Muscle of back (tissue), 3 donors: ENCODE measurements at regions not wholly inside any gene's neighbourhood (a gene's known extent, or its start where the extent isn't known, plus 50 kb on each side); places are given as distances from the start of the nearest gene placed in this dataset.

Experiments used
- DNase-seq, 3 donors: peaks; one replicate each; pipeline versions ENCODE4 v3.0.0 to v3.0.0-alpha.2; 2013

DNA sequence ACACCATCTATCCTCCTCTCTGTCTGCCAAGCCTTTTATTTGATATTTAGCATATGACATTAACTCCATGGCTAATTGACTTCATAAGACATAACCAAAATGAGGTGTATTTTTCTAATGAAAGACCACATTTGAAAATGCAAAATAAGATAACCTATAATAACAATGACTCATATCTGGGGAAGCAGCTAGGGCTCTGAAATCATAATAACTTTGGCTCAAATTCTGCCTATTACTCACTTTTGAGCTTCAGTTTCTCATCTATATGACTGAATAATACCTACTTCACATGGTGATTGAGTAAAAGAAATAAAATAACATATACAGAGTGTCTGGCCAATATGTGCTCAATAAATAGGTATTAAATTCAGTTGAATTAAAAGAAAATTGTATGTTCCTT is 1419.8 kb upstream of the TENM4 start:
- peak in 2 of 3 donors; percentile 0 to 12 for DNase-seq

DNA sequence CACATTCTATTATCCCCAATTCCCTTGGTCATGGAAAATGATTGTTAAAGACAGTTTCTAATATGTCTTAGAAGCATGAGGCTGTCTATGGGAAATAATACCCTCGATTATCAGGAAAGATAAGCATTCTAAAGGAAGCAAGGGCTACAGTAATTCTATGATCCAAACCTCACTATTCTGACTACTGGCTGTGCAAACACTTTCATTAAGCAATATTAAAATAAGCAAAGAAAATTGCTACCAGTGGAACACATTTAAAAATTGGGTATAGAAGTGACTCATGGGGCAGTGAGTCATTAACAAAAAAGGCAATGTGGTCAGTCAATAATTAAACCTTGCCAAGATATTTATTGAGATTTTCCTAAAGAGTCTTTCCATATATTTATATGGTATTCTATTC is 1415.2 kb upstream of the TENM4 start:
- peak in 1 of 3 donors; percentile 7 for DNase-seq

DNA sequence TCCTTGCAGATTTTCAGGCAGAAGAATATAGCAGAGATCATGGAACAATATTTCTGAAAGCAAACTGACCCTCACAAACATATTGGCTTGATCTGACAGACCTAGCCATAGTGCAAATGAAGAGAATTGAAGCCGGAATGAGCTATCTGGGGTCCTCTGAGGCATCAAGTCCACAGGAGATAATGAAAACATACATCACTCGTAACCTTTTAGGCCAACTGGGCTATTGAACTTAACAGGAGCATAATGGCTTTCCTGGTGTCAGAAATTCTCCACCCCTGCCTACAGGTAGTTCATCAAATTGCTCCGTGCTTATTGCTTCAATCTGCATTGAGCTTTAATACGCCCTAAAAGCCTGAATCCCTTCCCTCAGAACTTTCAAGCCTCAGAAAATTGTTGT is 1414.6 kb upstream of the TENM4 start:
- DNase-seq: no peak

DNA sequence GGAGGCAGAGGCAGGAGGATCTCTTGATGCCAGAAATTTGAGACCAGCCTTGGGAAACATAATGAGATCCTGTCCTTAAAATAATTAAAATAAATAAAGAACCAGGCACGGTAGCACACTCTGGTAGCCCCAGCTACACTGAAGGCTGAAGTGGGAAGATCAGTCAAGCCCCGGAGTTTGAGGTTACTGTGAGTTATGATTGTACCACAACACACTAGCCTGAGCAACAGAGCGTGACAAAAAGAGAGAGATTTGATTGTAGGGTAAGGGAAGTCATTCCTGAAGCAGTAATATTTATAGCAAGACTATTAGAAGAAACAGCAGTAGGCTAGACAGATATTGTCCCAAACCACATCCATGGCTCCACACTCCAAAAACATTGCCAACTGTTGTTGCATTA is 1408.4 kb upstream of the TENM4 start:
- no peak for DNase-seq

DNA sequence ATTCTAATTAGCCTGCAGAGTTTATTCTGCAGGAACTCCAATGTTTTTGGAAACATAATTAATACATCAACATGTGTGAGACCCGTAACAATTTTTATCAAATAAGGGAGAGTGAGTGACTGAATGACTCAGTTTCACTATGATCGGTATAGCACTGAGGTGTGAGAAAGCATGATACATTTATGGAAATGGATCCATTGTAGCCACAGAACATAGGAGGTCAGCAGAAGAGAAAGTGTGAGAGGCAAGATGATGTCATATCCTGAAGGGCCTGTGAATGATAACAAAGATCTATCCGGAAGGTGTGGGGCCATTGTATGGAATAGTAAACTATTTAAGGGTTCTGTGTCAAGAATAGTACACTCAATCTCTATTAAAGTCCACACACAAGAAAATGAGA is 1406.1 kb upstream of the TENM4 start:
- DNase-seq: no peak

DNA sequence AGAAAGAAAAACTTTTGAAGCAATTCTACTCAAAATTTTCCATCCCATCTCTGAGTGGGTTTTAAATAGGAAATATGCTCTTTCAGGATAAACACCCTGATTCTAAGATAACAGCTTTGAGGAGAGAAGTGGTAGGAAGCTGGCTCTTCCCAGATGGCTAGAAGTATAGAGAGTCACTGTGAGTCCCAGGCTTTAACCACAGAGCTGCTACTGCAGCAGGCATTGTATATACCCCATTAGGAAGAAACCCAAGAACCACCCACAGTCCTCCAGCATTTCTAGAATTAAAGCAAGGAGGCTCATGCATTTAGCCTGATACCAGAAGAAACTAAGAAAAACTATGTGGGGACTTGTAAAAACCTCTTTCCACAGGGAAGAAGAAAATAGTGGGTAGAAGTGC is 1405.6 kb upstream of the TENM4 start:
- no peak for DNase-seq

DNA sequence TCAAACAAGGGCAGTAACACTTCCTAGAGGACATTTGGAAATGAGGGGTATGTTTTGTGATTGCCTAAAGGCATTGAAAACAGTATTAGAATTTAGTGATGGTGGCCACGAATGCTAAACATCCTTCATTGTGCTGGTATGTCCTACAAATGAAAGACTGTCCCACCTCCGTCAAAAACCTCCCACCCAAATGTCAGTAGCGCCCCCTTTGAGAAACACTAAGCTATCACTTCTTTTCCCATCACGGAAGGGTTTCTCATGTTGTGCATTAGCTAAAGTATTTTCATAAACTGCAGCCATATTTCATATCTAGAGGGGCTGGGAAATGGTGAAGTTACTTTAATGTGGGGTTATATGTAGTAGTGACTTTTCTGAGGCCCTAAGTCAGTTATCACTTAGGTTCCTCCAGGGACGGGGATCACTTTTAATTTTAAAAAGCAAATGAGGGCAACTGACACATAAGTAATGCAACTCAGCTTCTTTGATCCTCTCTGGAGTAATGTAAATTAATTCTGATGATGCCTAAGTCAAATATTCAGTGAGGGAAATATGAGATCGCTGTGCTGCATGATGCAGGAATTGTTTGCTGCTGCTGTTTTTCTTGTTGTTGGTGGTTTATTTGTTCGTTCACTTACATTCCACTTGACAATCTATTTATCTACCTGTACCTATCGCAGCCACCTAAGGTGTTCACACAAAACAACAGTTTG is 1403.4 kb upstream of the TENM4 start:
- no peak for DNase-seq

DNA sequence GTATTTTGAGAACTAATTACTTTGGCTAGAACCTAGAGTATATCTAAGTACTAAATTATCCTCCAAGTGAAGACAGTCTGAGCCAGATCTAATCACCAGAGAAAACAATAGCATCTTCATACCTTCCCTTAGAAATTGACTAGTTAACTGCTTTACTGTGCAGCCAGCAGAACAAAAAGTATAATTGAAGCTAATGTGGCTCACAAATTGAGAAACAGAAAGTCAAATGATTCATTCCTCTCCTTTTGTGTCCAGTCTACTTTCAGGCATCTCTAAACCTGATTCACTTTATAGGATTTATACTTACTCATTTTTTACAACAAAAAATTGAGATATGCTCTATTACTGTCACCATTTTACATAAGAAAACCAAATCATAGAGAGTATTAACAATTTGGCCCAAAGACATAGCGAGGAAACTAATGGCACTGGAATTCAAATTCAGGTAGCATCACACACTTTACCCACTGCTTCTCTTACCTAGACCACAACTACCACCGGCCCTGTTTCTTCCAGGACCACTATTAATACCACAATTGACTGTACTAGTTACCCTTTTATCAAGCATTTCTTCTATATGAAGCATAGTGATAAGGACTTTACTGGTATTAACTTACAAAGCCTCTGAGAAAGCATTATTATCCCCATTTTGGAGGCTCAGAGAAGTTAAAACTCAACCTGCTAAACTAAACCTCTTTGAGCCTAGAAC is 1402.6 kb upstream of the TENM4 start:
- DNase-seq: no peak

DNA sequence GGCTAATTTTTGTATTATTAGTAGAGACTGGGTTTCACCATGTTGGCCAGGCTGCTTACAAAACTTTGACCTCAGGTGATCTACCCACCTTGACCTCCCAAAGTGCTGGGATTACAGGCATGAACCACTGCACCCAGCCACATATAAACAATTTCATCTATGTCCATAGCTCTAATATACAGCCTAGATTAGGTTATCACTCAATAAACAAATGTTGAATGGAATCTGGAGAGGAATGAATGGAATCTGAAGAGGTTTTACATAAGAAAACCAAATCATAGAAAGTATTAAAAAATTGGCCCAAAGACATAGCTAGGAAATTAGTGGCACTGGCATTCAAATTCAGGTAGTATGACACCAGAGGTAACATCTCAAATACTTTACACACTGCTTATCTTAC is 1401.4 kb upstream of the TENM4 start:
- DNase-seq: no peak

DNA sequence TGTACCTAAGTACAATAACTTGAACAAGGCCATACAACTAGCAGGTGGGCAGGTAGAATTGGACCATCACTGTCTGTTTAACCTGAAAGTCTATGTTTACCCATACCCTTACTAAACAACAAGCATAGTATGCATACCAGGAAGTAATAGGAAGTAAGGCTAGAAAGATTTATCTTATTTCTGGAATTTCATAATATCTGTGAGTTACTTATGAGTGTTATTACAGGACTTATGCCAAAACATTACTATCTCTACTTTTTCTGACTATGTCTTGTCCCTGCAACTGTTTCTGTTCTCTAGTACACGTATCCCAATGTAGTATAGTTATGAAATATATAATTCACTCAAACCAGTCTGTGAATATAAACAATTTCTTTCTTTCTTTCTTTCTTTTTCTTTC is 1400.8 kb upstream of the TENM4 start:
- no peak for DNase-seq

DNA sequence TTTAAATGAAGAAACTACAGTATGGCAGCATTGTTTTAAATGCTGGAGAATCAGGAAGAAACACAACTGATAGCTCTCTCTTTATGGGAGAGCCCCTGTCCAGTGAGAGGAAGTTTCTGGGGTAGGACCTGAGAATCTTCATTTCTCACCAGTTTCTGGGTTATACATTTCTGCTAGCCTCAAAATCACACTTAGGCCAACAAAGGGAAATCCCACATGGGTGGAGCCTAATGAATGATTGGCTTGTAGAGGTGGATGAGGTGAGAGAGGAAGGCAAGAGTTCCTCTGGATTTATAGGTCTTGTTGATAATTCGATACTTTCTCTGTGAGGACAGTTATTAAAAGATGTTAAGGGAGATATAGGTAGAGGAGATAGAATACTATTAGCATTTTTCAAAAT is 1397.3 kb upstream of the TENM4 start:
- no peak for DNase-seq

DNA sequence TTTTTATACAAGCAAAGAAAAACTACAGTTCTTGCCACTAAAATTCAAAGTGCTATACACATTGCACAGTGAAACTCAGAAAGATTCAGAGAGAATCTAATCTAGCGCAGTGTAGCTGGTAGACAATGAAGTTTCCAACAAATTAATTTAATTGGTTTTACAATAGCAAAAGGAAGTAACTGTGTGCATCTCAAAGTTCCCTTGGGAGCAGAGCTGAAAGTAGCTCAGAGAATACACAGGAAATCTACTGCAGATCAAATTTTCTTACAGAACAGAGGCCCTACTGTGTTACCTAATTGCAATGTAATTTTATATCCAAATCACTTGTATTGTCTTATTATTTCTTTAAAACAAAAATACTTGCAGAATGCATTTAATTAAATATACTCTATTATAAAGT is 1396.2 kb upstream of the TENM4 start:
- DNase-seq: no peak

DNA sequence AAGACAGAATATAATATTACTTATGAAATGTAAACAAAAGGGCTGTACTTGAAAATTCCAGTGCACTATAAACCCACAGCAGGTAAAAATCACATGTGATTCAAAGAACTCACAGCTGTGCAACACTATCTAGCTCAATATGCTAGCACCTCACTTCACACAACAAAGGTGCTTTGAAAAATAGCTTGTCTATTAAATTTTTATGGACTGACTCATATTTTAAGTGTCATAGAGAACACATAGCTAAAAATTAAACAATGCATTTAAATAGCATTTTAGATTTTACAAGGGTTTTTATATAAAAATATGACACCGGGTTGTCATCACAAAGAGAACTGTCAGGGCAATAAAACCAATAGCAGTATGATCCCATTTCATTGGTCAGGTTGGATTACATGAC is 1390.5 kb upstream of the TENM4 start:
- DNase-seq: no peak

DNA sequence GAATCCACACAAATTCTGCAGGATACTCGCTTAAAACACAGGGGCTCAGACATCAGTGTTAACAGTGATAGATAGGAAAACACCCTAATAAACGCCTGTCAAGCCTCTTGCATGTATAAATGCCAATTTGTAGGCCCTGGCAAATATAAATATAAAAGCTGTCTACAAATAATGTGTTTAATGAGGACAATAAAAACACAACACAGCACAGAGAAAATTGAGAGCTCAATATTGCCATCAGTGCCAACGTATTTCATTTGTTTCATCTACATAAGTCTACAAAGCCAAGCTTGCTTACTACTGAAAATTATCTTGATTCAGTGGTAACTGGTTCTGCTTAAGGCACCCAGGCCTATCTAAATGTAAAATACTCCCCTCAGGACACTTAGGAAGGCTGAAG is 1387.0 kb upstream of the TENM4 start:
- DNase-seq: no peak

DNA sequence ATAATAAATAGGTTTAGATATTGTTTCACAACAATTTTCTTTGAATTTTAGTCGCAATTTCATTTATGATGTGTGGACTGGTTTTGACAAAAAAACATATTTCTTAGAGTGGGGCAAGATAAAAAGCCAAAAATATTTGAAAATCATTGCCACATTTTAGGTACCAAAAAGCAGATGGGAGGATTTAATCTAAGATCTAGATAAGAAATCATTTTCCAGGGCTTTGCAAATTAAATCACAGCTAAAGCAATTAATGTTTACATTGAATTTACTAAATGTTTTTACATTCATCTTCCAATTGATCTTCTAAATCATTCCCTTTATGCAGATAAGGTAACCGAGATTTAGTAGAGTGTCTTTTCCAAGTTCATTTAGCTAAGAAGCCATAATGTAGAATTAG is 1386.0 kb upstream of the TENM4 start:
- DNase-seq: no peak

DNA sequence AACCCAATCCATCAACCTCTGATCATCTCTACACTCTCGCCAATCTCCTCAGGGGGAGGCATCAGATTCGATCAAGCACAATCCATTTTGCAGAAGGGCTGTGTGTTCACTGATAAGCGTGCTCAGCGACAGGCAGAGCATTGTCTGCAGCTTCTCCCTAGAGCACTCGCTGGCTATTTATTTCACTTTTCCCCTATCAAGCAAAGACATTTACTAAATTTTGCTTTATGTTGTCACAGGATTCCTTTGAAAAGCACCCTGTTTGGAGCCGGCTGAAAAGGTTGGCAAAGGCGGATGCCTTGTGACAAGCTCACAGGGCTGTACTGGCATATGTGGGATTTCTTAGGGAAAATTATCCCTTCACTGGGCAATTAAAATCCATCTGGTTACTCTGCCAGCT is 1381.5 kb upstream of the TENM4 start:
- DNase-seq: no peak

DNA sequence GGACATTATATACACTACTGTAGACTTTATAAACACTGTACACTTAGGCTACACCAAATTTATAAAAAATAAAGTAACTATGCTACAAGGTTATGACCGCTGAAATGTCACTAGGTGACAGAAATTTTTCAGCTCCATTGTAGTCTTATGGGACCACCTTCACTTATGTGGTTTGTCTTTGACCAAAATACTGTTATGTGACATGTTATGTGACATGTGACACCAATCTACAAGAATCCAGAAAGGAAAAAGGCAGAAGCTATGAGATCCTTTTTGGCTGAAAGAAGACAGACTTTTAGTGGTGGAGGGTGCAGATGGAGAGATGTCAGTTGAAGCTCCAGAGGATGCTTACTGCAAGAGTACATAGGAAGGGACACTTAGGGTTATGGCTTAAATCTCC is 1378.4 kb upstream of the TENM4 start:
- DNase-seq: no peak

DNA sequence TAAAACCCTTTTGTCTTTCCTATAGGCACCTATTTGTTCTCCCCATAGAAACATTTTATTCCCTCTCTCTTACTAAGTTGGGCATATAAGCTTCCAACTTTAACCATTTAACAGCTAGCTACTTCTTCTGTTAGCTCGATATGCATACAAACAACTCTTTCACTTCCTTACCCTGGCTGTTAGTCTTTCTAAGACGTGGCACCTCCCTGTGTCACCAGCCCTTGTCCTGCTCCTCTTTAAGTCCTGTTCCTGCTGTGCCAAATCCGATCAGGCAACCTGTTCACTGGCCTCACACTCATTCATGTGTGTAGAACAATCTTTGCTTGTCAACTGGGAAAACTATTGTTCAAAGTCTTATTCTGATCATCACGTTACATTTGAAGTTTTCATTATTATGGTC is 1376.1 kb upstream of the TENM4 start:
- DNase-seq: no peak

DNA sequence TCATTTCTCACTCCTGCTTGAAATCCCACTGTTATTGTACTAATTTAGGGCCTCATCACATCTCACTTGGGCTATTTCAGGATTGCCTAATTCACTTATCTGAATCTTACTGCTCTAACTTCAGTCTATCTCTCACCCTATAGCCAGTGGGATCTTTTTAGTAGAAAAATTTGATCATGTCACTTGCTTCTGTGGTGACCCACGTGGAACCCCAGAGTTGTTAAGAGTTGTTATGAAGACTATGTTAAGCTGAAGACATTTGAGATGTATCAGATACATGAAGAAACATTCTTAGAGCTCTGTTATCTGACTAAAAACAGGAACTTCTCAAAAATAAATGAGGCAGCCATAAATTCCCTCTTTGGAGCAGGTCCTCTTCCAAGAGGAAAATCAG is 1375.6 kb upstream of the TENM4 start:
- no peak for DNase-seq

DNA sequence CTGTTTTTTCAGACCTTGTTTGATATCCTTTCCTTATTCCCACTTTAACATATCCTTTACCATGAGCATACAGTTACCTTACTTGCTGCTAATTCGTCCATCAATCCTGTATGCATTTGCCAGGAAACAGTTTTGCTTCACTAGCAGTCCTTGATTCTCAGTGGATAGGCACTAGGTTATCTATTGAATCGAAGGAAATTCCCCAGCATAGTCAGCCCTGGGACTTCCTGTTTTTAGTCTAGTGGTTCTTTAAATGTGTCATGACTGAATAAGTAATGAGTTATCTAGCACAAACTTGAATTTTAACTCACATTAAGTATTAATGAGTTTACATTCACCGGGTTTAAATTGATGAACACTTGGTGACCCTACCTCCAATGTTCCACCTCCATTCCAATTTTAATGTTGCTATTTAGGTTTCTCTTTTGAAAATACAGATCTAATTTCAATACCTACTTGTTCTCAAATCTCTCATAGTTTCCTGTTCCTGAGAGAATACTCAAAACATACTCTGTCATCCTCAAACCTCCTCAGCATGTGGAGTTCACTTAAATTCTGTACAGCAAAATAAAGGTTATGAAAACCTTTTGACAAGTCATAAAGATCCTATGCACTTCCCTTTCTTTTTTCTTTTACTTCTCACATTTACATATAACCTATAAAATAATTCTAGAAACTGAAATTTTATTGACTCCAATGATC is 1375.1 kb upstream of the TENM4 start:
- no peak for DNase-seq

DNA sequence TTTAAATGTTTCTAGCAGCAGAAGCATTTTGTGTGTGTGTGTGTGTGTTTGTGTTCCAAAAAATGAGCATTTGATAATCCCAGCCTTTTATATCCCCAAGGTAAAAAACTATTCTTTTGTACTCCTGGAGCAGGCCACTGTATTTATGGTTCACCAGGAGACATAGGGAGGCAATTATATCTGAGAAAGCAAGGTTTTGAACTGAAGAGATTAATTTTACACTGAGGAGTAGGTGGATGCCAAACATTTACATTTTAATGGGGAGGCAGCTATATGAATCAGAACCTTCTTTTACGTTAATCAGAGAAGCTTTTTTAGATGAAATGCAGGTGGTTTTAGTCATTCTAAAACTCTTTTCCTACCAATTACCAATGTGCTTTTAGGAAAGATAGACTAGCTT is 1374.0 kb upstream of the TENM4 start:
- peak in 1 of 3 donors; percentile 4 for DNase-seq

DNA sequence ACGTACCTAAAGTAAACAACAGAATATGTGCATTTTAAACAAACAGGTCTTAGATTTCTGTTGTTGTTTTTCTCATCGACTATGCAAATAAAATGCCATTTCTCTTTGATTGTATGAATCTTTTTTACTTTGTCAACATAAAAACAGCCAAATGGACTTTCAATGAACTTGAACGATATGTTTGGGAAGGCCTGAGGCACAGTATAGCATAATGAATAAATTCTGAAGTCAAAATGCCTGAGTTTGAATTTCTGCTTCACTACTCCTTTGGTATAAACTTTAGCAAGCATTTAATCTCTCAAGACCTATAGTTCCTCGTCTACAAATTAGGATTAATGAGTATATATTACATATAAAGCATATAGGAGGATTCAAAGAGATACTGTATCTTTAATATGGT is 1369.9 kb upstream of the TENM4 start:
- DNase-seq: no peak

DNA sequence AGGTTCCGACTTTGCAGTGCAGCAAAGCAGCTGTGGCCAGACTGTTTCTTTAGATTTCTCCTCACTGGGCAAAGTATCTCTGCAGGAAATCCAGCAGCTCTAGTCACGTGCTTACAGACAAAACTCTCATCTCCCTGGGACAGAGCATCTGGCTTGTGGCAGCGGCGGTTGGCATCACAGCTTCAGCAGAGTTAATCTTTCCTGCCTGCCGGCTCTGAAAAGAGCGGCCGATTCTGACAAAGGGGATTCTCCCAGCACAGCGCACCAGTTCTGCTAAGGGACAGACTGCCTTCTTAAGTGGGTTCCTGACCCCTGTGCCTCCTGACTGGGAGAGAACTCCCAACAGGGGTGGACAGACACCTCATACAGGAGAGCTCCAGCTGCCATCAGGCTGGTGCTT is 1357.3 kb upstream of the TENM4 start:
- DNase-seq: no peak
